CD4-positive, alpha-beta T cell (primary cell): ENCODE measurements at regions not wholly inside any gene's neighbourhood (a gene's known extent, or its start where the extent isn't known, plus 50 kb on each side); places are given as distances from the start of the nearest gene placed in this dataset.

Experiments used
- ATAC-seq: fragments of 200-7000 bp; cut with Tn5 transposase; one replicate; pipeline ENCODE4 v1.10.0; 2022; ENCODE audit warnings: mild to moderate bottlenecking; ENCODE audit not compliant: poor library complexity
- CTCF ChIA-PET: fragments of 350-600 bp; sonication (Branson Sonifier 250); formaldehyde crosslinking; loops from one replicate; lab custom pipeline; 2021; ENCODE audit warnings: antibody characterized with exemption, inconsistent platforms; lab: Charles Lee
- POLR2A ChIA-PET: fragments of 350-600 bp; sonication (Branson Sonifier 250); formaldehyde crosslinking; loops from one replicate; lab custom pipeline; 2021; ENCODE audit warnings: antibody characterized with exemption, inconsistent platforms; lab: Charles Lee
- DNase-seq, 14 experiments: peaks; one replicate each; pipeline ENCODE4 v3.0.0-alpha.2; 2013 to 2020; ENCODE audit warnings: mixed read lengths in 2 of 14
- H3K27ac ChIP-seq, 2 donors: one replicate each; pipeline versions ENCODE4 v1.5.1 to v1.7.0; 2013; ENCODE audit warnings: low read length in 2 of 2, low read depth in 1 of 2, mild to moderate bottlenecking in 1 of 2
- H3K27me3 ChIP-seq, 2 experiments: 1 replicate in 1 of 2; 2 replicates in 1 of 2; pipeline versions ENCODE4 v1.6.1 to v1.7.0; 2013; ENCODE audit warnings: low read length in 2 of 2, control low read depth in 1 of 2, mild to moderate bottlenecking in 1 of 2, moderate library complexity in 1 of 2; ENCODE audit not compliant: insufficient read depth in 2 of 2, control insufficient read depth in 1 of 2
- H3K36me3 ChIP-seq: one replicate; pipeline ENCODE4 v1.6.1; 2013; ENCODE audit warnings: low read length, control low read depth; ENCODE audit not compliant: insufficient read depth
- H3K4me1 ChIP-seq: one replicate; pipeline ENCODE4 v1.6.1; 2013; ENCODE audit warnings: low read length, control low read depth; ENCODE audit not compliant: insufficient read depth
- H3K4me3 ChIP-seq: one replicate; pipeline ENCODE4 v1.5.1; 2013; ENCODE audit warnings: mild to moderate bottlenecking, low read length, moderate library complexity
- H3K9me3 ChIP-seq, 2 experiments: 1 replicate in 1 of 2; 2 replicates in 1 of 2; pipeline versions ENCODE4 v1.6.1 to v1.7.0; 2013; ENCODE audit warnings: low read length in 2 of 2, mild to moderate bottlenecking in 2 of 2, control low read depth in 1 of 2, moderate library complexity in 1 of 2; ENCODE audit not compliant: control insufficient read depth in 1 of 2, insufficient read depth in 1 of 2
- H3K27ac Mint-ChIP-seq: one replicate; pipeline ENCODE4 v1.8.0; 2020; ENCODE audit warnings: mixed read lengths
- H3K27me3 Mint-ChIP-seq: one replicate; pipeline ENCODE4 v1.8.0; 2021; ENCODE audit warnings: mixed read lengths
- H3K36me3 Mint-ChIP-seq: one replicate; pipeline ENCODE4 v1.8.0; 2021; ENCODE audit warnings: low read depth, mixed read lengths
- H3K4me1 Mint-ChIP-seq: one replicate; pipeline ENCODE4 v1.8.0; 2021; ENCODE audit warnings: low read depth, mixed read lengths
- H3K4me3 Mint-ChIP-seq: one replicate; pipeline ENCODE4 v1.8.0; 2020; ENCODE audit warnings: mild to moderate bottlenecking, mixed read lengths
- H3K9me3 Mint-ChIP-seq: one replicate; pipeline ENCODE4 v1.8.0; 2020; ENCODE audit warnings: mixed read lengths
- CTCF ChIP-seq: fragments of 200-600 bp; IDR thresholded peaks from one replicate; pipeline ENCODE4 v1.8.0; 2022; ENCODE audit warnings: antibody characterized with exemption, mild to moderate bottlenecking
- intact Hi-C, 2 experiments: fragments of 100-400 bp; cut with DNase I in 1 of 2; cut with micrococcal nuclease in 1 of 2; formaldehyde crosslinking; loops; one replicate each; pipeline versions ENCODE4 v1.15.1 to v1.9.0; 2023 to 2025; cut with DNase I, micrococcal nuclease

- no peak for ATAC-seq
- no peaks in the 10 kb centered on the region for H3K27me3 Mint-ChIP-seq
- H3K9me3 ChIP-seq, result no peaks in the 10 kb centered on the region
- no peaks in the 10 kb centered on the region for H3K4me1 ChIP-seq
- H3K27me3 ChIP-seq, result no peaks in the 10 kb centered on the region
- intact Hi-C loops, result no loop called here
- ChIA-PET CTCF (no interaction called here), POLR2A (no interaction called here)
- no peak overlapping the region for H3K27ac Mint-ChIP-seq
- H3K4me1 Mint-ChIP-seq, result peaks cover 23% of the 10 kb centered on the region
- H3K36me3 ChIP-seq, result no peaks in the 10 kb centered on the region
- no peaks in the 10 kb centered on the region for H3K36me3 Mint-ChIP-seq
- no peak overlapping the region for H3K4me3 Mint-ChIP-seq
- H3K27ac ChIP-seq, result no peak overlapping the region
- no peak for DNase-seq
- H3K9me3 Mint-ChIP-seq, result no peaks in the 10 kb centered on the region
- no peak for TF ChIP-seq CTCF
- H3K4me3 ChIP-seq, result no peak overlapping the region
Measured at GRCh38 chr7:13060173-13060572, 372.7 kb downstream of the ARL4A start.

GRCh38 chr7:13061115-13061514 lies 373.7 kb downstream of the ARL4A start:
- DNase-seq (no peak), ATAC-seq (no peak)
- no peak overlapping the region for H3K27ac ChIP-seq
- H3K4me3 ChIP-seq, result no peak overlapping the region
- ChIA-PET CTCF (interaction anchor here (1.6 kb wide), 1 partner anchor 12 kb away, joined by 3 read pairs; no protein-coding TSS in a partner anchor), POLR2A (no interaction called here)
- no peaks in the 10 kb centered on the region for H3K9me3 ChIP-seq
- no peaks in the 10 kb centered on the region for H3K4me1 ChIP-seq
- H3K4me1 Mint-ChIP-seq, result peaks cover 21% of the 10 kb centered on the region
- H3K36me3 Mint-ChIP-seq, result no peaks in the 10 kb centered on the region
- no peak overlapping the region for H3K27ac Mint-ChIP-seq
- no peaks in the 10 kb centered on the region for H3K9me3 Mint-ChIP-seq
- H3K36me3 ChIP-seq, result no peaks in the 10 kb centered on the region
- H3K27me3 Mint-ChIP-seq, result peaks cover 4% of the 10 kb centered on the region
- TF ChIP-seq CTCF, result no peak
- H3K4me3 Mint-ChIP-seq, result no peak overlapping the region
- intact Hi-C loops, result no loop called here
- no peaks in the 10 kb centered on the region for H3K27me3 ChIP-seq

- Mint-ChIP-seq H3K9me3 (no peaks in the 10 kb centered on the region), H3K4me1 (peaks cover 10% of the 10 kb centered on the region), H3K4me3 (no peak overlapping the region), H3K36me3 (no peaks in the 10 kb centered on the region), H3K27ac (no peak overlapping the region), H3K27me3 (peaks cover 4% of the 10 kb centered on the region)
- H3K4me3 ChIP-seq, result no peak overlapping the region
- no peaks in the 10 kb centered on the region for H3K36me3 ChIP-seq
- no peak for DNase-seq
- no peak for ATAC-seq
- H3K27ac ChIP-seq, result no peak overlapping the region
- H3K4me1 ChIP-seq, result no peaks in the 10 kb centered on the region
- intact Hi-C loops, result no loop called here
- CTCF ChIA-PET, result no interaction called here
- no peak for TF ChIP-seq CTCF
- POLR2A ChIA-PET, result no interaction called here
- H3K27me3 ChIP-seq, result no peaks in the 10 kb centered on the region
- H3K9me3 ChIP-seq, result no peaks in the 10 kb centered on the region
Measured at GRCh38 chr7:13062631-13063030, 375.2 kb downstream of the ARL4A start.
